Astrocyte of the spinal cord (primary cell): ENCODE measurements at regions not wholly inside any gene's neighbourhood (a gene's known extent, or its start where the extent isn't known, plus 50 kb on each side); places are given as distances from the start of the nearest gene placed in this dataset.

Experiments
- DNase-seq: peaks from one replicate; pipeline ENCODE4 v3.0.0; 2011; ENCODE audit warnings: low read depth, low spot score
- H3K4me3 ChIP-seq: 2 replicates; pipeline ENCODE4 v1.5.1; 2011; ENCODE audit warnings: low read depth, mild to moderate bottlenecking, low read length, moderate library complexity
- in situ Hi-C: cut with HindIII; loops from 2 replicates; pipeline ENCODE4 v1.10.0; 2017; ENCODE audit warnings: low sequenced_read_pairs
- TF ChIP-seq, protein P1 (sequence below): IDR thresholded peaks from 2 replicates; pipeline ENCODE4 v1.5.1; 2012; ENCODE audit warnings: low read depth, mild to moderate bottlenecking, low read length, inconsistent platforms

DNA sequence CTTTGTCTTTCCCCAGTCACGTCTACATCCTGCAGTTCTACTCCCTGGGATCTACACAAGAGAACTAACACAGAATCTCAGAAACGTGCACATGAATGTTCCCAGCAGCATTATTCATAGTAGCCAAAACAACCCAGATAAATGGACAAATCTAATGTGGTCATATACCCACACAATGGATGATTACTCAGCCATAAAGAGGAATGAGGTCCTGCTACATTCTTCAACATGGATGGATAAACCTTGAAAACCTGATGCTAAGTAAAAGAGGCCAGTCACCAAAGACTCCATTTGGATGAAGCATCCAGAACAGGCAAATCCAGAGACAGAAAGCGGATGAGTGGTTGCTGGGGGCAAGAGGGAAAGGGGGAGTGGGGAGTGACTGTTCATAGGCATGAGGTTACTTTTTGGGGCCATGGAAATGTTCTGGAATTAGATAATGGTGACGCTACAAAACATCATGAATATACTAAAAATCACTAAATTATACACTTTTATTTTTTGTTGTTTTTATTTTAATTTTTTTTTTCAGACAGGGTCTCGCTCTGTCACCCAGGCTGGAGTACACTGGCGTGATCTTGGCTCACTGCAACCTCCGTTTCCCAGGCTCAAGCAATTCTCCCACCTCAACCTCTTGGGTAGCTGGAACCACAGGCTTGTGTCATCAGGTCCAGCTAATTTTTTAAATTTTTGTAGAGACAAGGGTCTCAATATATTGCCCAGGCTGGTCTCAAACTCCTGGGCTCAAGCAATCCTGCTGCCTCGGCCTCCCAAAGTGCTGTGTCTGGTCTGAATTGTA is 50.8 kb upstream of the DSN1 start:
- TF ChIP-seq, protein P1, sequence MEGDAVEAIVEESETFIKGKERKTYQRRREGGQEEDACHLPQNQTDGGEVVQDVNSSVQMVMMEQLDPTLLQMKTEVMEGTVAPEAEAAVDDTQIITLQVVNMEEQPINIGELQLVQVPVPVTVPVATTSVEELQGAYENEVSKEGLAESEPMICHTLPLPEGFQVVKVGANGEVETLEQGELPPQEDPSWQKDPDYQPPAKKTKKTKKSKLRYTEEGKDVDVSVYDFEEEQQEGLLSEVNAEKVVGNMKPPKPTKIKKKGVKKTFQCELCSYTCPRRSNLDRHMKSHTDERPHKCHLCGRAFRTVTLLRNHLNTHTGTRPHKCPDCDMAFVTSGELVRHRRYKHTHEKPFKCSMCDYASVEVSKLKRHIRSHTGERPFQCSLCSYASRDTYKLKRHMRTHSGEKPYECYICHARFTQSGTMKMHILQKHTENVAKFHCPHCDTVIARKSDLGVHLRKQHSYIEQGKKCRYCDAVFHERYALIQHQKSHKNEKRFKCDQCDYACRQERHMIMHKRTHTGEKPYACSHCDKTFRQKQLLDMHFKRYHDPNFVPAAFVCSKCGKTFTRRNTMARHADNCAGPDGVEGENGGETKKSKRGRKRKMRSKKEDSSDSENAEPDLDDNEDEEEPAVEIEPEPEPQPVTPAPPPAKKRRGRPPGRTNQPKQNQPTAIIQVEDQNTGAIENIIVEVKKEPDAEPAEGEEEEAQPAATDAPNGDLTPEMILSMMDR: no peak
- in situ Hi-C loops: no loop called here
- H3K4me3 ChIP-seq: no peak overlapping the region
- peak; percentile 47 for DNase-seq

DNA sequence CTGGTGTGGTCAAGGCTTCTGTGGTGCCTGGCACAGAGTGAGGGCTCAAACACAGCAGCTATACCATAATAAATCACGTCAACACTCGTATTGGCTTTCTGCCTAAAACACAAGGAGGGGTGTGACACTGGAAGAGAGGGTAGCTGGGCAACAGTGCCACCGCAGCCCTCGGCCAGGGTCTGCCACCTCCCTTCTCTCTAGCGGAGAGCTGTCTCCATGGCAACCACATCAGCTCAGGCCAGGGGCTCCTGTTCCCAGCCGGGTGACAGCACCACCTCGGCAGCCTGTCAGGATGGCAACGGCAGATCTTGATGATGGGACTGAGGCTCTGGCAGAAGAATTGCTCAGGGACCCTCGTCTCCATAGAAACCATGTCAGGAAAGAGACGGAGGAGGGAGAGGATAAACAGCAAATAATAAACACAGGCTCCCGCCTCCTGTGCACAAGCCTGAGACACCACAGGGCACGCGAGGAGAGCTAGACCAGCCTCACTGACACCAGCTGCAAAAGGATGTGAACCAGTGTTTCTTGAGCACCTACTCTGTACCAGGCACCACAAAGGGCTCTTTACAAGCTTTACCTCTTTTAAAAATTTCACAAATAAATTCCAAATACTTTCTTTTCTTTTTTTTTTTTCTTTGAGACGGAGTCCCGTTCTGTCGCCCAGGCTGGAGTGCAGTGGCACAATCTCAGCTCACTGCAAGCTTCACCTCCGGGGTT is 50.4 kb upstream of the TLDC2 start:
- DNase-seq: no peak
- in situ Hi-C loops: no loop called here
- TF ChIP-seq, protein P1: no peak
- H3K4me3 ChIP-seq: no peak overlapping the region
